ENCODE measurements at regions not wholly inside any gene's neighbourhood (a gene's known extent, or its start where the extent isn't known, plus 50 kb on each side); places are given as distances from the start of the nearest gene placed in this dataset.

- Histone ChIP-seq H3K9ac (ENCODE audit: low read depth in 1 of 2, low read length in 2 of 2) (no peak overlapping the region), H3K9me3 (ENCODE audit: control insufficient read depth in 4 of 4, low read length in 3 of 4) (peaks cover 0 to 2% (median under 1%) of the 10 kb centered on the region in 4 donors), H3K27ac (ENCODE audit: low read depth in 1 of 2, low read length in 2 of 2) (no peak overlapping the region), H3K27me3 (ENCODE audit: control insufficient read depth in 4 of 4, insufficient read depth in 4 of 4, low read length in 3 of 4) (peaks cover 0 to 5% (median 2%) of the 10 kb centered on the region in 4 donors), H3K4me3 (ENCODE audit: low read depth in 1 of 3, low read length in 3 of 3) (no peak overlapping the region), H3K36me3 (ENCODE audit: control insufficient read depth in 4 of 4, insufficient read depth in 3 of 4, low read depth in 1 of 4, low read length in 3 of 4) (no peaks in the 10 kb centered on the region), H3K4me1 (ENCODE audit: control insufficient read depth in 4 of 4, insufficient read depth in 4 of 4, low read length in 3 of 4) (no peaks in the 10 kb centered on the region)
- TF ChIP-seq YY1 (IDR thresholded peaks at IDR 0.05) (no peak), TAF1 (conservative IDR thresholded peaks at IDR 0.05) (no peak), FOXA1 (IDR thresholded peaks at IDR 0.05) (no peak), SP1 (IDR thresholded peaks at IDR 0.05) (no peak), ATF3 (IDR thresholded peaks at IDR 0.05) (no peak), HNF4A (conservative IDR thresholded peaks at IDR 0.05) (no peak), NR2F2 (IDR thresholded peaks at IDR 0.05) (no peak), REST (IDR thresholded peaks at IDR 0.05) (no peak), FOXA2 (IDR thresholded peaks at IDR 0.05) (no peak), ZBTB33 (IDR thresholded peaks at IDR 0.05) (no peak), MAX (IDR thresholded peaks at IDR 0.05) (no peak), GABPA (IDR thresholded peaks at IDR 0.05 in 1 of 2, conservative IDR thresholded peaks at IDR 0.05 in 1 of 2) (no peak)
- DNase-seq (ENCODE audit: low spot score) = no peak
- WGBS = 38% methylated on average over 4 of the region's 4 CpGs
Measured at GRCh38 chr5:174618589-174618988, 105.8 kb upstream of the MSX2 start.

GRCh38 chr5:174622067-174622466, 102.3 kb upstream of the MSX2 start:
- no peak overlapping the region for H3K4me3 ChIP-seq (ENCODE audit: low read depth in 1 of 3, low read length in 3 of 3)
- H3K36me3 ChIP-seq (ENCODE audit: control insufficient read depth in 4 of 4, insufficient read depth in 3 of 4, low read depth in 1 of 4, low read length in 3 of 4) = no peaks in the 10 kb centered on the region
- 94% methylated on average over 4 of the region's 4 CpGs for WGBS
- no peak for DNase-seq (ENCODE audit: low spot score)
- no peak overlapping the region for H3K27ac ChIP-seq (ENCODE audit: low read depth in 1 of 2, low read length in 2 of 2)
- TF ChIP-seq RAD21 (IDR thresholded peaks at IDR 0.05) = no peak
- peaks cover 0 to 4% (median 2%) of the 10 kb centered on the region in 4 donors for H3K9me3 ChIP-seq (ENCODE audit: control insufficient read depth in 4 of 4, low read length in 3 of 4)
- no peaks in the 10 kb centered on the region for H3K4me1 ChIP-seq (ENCODE audit: control insufficient read depth in 4 of 4, insufficient read depth in 4 of 4, low read length in 3 of 4)
- peaks cover 0 to 5% (median 2%) of the 10 kb centered on the region in 4 donors for H3K27me3 ChIP-seq (ENCODE audit: control insufficient read depth in 4 of 4, insufficient read depth in 4 of 4, low read length in 3 of 4)
- no peak overlapping the region for H3K9ac ChIP-seq (ENCODE audit: low read depth in 1 of 2, low read length in 2 of 2)

GRCh38 chr5:174623018-174623417, 101.4 kb upstream of the MSX2 start:
- DNase-seq (ENCODE audit: low spot score) = no peak
- WGBS = 85% methylated on average over 1 of the region's 1 CpG
- Histone ChIP-seq H3K9ac (ENCODE audit: low read depth in 1 of 2, low read length in 2 of 2) (no peak overlapping the region), H3K4me1 (ENCODE audit: control insufficient read depth in 4 of 4, insufficient read depth in 4 of 4, low read length in 3 of 4) (no peaks in the 10 kb centered on the region), H3K27ac (ENCODE audit: low read depth in 1 of 2, low read length in 2 of 2) (no peak overlapping the region), H3K9me3 (ENCODE audit: control insufficient read depth in 4 of 4, low read length in 3 of 4) (peaks cover 0 to 4% (median 2%) of the 10 kb centered on the region in 4 donors), H3K27me3 (ENCODE audit: control insufficient read depth in 4 of 4, insufficient read depth in 4 of 4, low read length in 3 of 4) (peaks cover 0 to 5% (median 2%) of the 10 kb centered on the region in 4 donors), H3K36me3 (ENCODE audit: control insufficient read depth in 4 of 4, insufficient read depth in 3 of 4, low read depth in 1 of 4, low read length in 3 of 4) (no peaks in the 10 kb centered on the region), H3K4me3 (ENCODE audit: low read depth in 1 of 3, low read length in 3 of 3) (no peak overlapping the region)
- TF ChIP-seq RXRA (IDR thresholded peaks at IDR 0.05) (no peak), REST (IDR thresholded peaks at IDR 0.05) (no peak), TAF1 (conservative IDR thresholded peaks at IDR 0.05) (no peak), CTCF (IDR thresholded peaks at IDR 0.05; ENCODE audit: low read depth, low read length, missing input control) (no peak), ATF3 (IDR thresholded peaks at IDR 0.05) (no peak), HNF4A (conservative IDR thresholded peaks at IDR 0.05) (no peak), NR2F2 (IDR thresholded peaks at IDR 0.05) (no peak), SP1 (IDR thresholded peaks at IDR 0.05) (no peak), JUND (IDR thresholded peaks at IDR 0.05) (no peak)
